CD14-positive monocyte (primary cell): ENCODE measurements at regions not wholly inside any gene's neighbourhood (a gene's known extent, or its start where the extent isn't known, plus 50 kb on each side); places are given as distances from the start of the nearest gene placed in this dataset.

ENCODE experiments used
- DNase-seq, 3 donors: peaks; one replicate each; pipeline ENCODE4 v3.0.0-alpha.2; 2011 to 2022
- H2AFZ ChIP-seq: 2 replicates; pipeline ENCODE4 v1.6.0; 2012; ENCODE audit warnings: mild to moderate bottlenecking, low read depth, low read length, inconsistent platforms; ENCODE audit not compliant: insufficient read depth, poor library complexity, severe bottlenecking
- H3K27ac ChIP-seq, 2 donors: 1 replicate in 1 of 2; 2 replicates in 1 of 2; pipeline ENCODE4 v1.5.1; 2012 to 2013; ENCODE audit warnings: low read length in 2 of 2, control low read depth in 1 of 2, inconsistent platforms in 1 of 2, low read depth in 1 of 2, mild to moderate bottlenecking in 1 of 2
- H3K27me3 ChIP-seq, 2 donors: one replicate each; pipeline versions ENCODE4 v1.6.0 to v1.6.1; 2011 to 2013; ENCODE audit warnings: low read length in 2 of 2; ENCODE audit not compliant: control insufficient read depth in 2 of 2, insufficient read depth in 2 of 2
- H3K36me3 ChIP-seq, 2 donors: replicated peaks in 1 of 2; 1 replicate in 1 of 2; 2 replicates in 1 of 2; pipeline versions ENCODE4 v1.5.1 to v1.6.1; 2012 to 2013; ENCODE audit warnings: low read length in 2 of 2, control low read depth in 1 of 2, inconsistent platforms in 1 of 2, mild to moderate bottlenecking in 1 of 2; ENCODE audit not compliant: insufficient read depth in 2 of 2, control insufficient read depth in 1 of 2
- H3K4me1 ChIP-seq, 2 donors: 1 replicate in 1 of 2; 2 replicates in 1 of 2; pipeline versions ENCODE4 v1.5.1 to v1.6.1; 2012 to 2013; ENCODE audit warnings: low read length in 2 of 2, control low read depth in 1 of 2, inconsistent platforms in 1 of 2, mild to moderate bottlenecking in 1 of 2, moderate library complexity in 1 of 2; ENCODE audit not compliant: insufficient read depth in 2 of 2, control insufficient read depth in 1 of 2
- H3K4me2 ChIP-seq: replicated peaks from 2 replicates; pipeline ENCODE3; 2012; ENCODE audit warnings: low read length, moderate library complexity, mild to moderate bottlenecking; ENCODE audit not compliant: poor library complexity, severe bottlenecking; ENCODE audit errors: extremely low read depth
- H3K4me3 ChIP-seq, 3 experiments: fragments of 200-600 bp in 1 of 3; sonication (generic) in 1 of 3; replicated peaks in 1 of 3; 1 replicate in 2 of 3; 2 replicates in 1 of 3; pipeline ENCODE4 v1.5.1; 2011 to 2013; ENCODE audit warnings: low read length in 3 of 3, mild to moderate bottlenecking in 3 of 3, control low read depth in 2 of 3, low read depth in 2 of 3, inconsistent platforms in 1 of 3, moderate library complexity in 1 of 3
- H3K79me2 ChIP-seq: 2 replicates; pipeline ENCODE4 v1.6.0; 2012; ENCODE audit warnings: mild to moderate bottlenecking, control low read depth, inconsistent platforms, low read length, moderate library complexity; ENCODE audit not compliant: insufficient read depth
- H3K9ac ChIP-seq: 2 replicates; pipeline ENCODE4 v1.6.0; 2017; ENCODE audit warnings: low read length, mild to moderate bottlenecking; ENCODE audit not compliant: insufficient read depth, poor library complexity, severe bottlenecking
- H3K9me3 ChIP-seq, 2 donors: replicated peaks in 1 of 2; 1 replicate in 1 of 2; 2 replicates in 1 of 2; pipeline versions ENCODE4 v1.5.1 to v1.6.1; 2012 to 2013; ENCODE audit warnings: low read length in 2 of 2, control low read depth in 1 of 2; ENCODE audit not compliant: control insufficient read depth in 1 of 2, insufficient read depth in 1 of 2
- H4K20me1 ChIP-seq: 2 replicates; pipeline ENCODE4 v1.6.0; 2012; ENCODE audit warnings: mild to moderate bottlenecking, low read length, control low read depth, moderate library complexity; ENCODE audit not compliant: insufficient read depth
- H3K27ac Mint-ChIP-seq, 7 donors: one replicate each; pipeline ENCODE4 v1.8.0; 2020; ENCODE audit warnings: mild to moderate bottlenecking in 7 of 7, mixed read lengths in 7 of 7, moderate library complexity in 6 of 7, inconsistent platforms in 2 of 7
- H3K27me3 Mint-ChIP-seq, 3 donors: one replicate each; pipeline ENCODE4 v1.8.0; 2021 to 2022; ENCODE audit warnings: low read depth in 3 of 3, mild to moderate bottlenecking in 3 of 3, mixed read lengths in 3 of 3, moderate library complexity in 3 of 3, inconsistent platforms in 1 of 3
- H3K36me3 Mint-ChIP-seq, 2 donors: one replicate each; pipeline ENCODE4 v1.8.0; 2020; ENCODE audit warnings: mixed read lengths in 2 of 2, inconsistent platforms in 1 of 2, mild to moderate bottlenecking in 1 of 2
- H3K4me1 Mint-ChIP-seq: one replicate; pipeline ENCODE4 v1.8.0; 2020; ENCODE audit warnings: mild to moderate bottlenecking, mixed read lengths
- H3K4me3 Mint-ChIP-seq, 2 donors: one replicate each; pipeline ENCODE4 v1.8.0; 2020; ENCODE audit warnings: mild to moderate bottlenecking in 2 of 2, mixed read lengths in 2 of 2, moderate library complexity in 1 of 2
- H3K9me3 Mint-ChIP-seq, 7 donors: one replicate each; pipeline ENCODE4 v1.8.0; 2020 to 2022; ENCODE audit warnings: mixed read lengths in 7 of 7, mild to moderate bottlenecking in 6 of 7, moderate library complexity in 6 of 7, inconsistent platforms in 2 of 7
- CTCF ChIP-seq: fragments of 200-600 bp; IDR thresholded peaks from one replicate; pipeline ENCODE4 v1.8.0; 2022; ENCODE audit warnings: antibody characterized with exemption, mild to moderate bottlenecking
- WGBS: methylation state at CpG from one replicate; pipeline ENCODE4 v1.1.5; 2013; ENCODE audit warnings: missing lambda C conversion rate; ENCODE audit not compliant: insufficient coverage; 5-methylcytosine and 5-hydroxymethylcytosine counted together
- intact Hi-C, 2 donors: fragments of 100-400 bp; cut with micrococcal nuclease; formaldehyde crosslinking; loops; one replicate each; pipeline versions ENCODE4 v1.15.0 to v1.15.1; 2023

- H3K4me1 ChIP-seq, result no peaks in the 10 kb centered on the region
- DNase-seq, result no peak
- no peak overlapping the region for H3K27ac ChIP-seq
- no peak overlapping the region for H3K9ac ChIP-seq
- TF ChIP-seq CTCF, result no peak
- H3K27me3 Mint-ChIP-seq, result peaks cover 0 to 12% (median 11%) of the 10 kb centered on the region in 3 donors
- no peak overlapping the region for H3K4me3 ChIP-seq
- no peaks in the 10 kb centered on the region for H3K27me3 ChIP-seq
- H3K27ac Mint-ChIP-seq, result no peak overlapping the region
- H3K4me2 ChIP-seq, result no peak overlapping the region
- no peaks in the 10 kb centered on the region for H3K4me1 Mint-ChIP-seq
- H3K36me3 Mint-ChIP-seq, result no peaks in the 10 kb centered on the region
- H2AFZ ChIP-seq, result no peak overlapping the region
- no peaks in the 10 kb centered on the region for H4K20me1 ChIP-seq
- H3K4me3 Mint-ChIP-seq, result no peak overlapping the region
- H3K79me2 ChIP-seq, result no peaks in the 10 kb centered on the region
- no peaks in the 10 kb centered on the region for H3K9me3 Mint-ChIP-seq
- H3K9me3 ChIP-seq, result no peaks in the 10 kb centered on the region
- 83% methylated on average over 1 of the region's 3 CpGs for WGBS
- intact Hi-C loops, result no loop called here
- no peaks in the 10 kb centered on the region for H3K36me3 ChIP-seq
Observed at GRCh38 chr14:36055681-36056225, 120.8 kb downstream of the PTCSC3 start.

DNA sequence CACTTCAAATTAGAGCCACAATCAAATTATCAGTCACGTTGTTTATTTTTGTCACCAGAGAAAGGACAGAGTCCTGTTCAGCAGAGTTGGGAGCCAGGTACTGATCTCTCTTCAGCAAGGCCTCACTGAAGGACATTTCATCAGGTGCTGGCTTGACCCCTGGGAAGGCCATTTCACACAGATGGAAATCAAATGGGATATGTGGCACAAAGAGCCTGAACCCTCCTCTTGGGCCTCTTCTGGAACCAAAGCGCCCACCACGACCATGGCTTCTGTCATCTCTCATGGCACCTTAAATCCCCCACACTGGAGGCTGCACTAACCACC, 121.5 kb downstream of the PTCSC3 start:
- no peak for DNase-seq
- no peak overlapping the region for H3K9ac ChIP-seq
- intact Hi-C loops, result no loop called here
- H3K27ac Mint-ChIP-seq, result no peak overlapping the region
- no peak overlapping the region for H3K4me3 Mint-ChIP-seq
- no peaks in the 10 kb centered on the region for H3K9me3 ChIP-seq
- H3K4me1 Mint-ChIP-seq, result no peaks in the 10 kb centered on the region
- H3K4me3 ChIP-seq, result no peak overlapping the region
- H3K9me3 Mint-ChIP-seq, result no peaks in the 10 kb centered on the region
- H2AFZ ChIP-seq, result no peak overlapping the region
- no peaks in the 10 kb centered on the region for H3K36me3 Mint-ChIP-seq
- peaks cover 0 to 16% (median 11%) of the 10 kb centered on the region in 3 donors for H3K27me3 Mint-ChIP-seq
- H3K4me1 ChIP-seq, result no peaks in the 10 kb centered on the region
- 79% methylated on average over 3 of the region's 3 CpGs for WGBS
- no peaks in the 10 kb centered on the region for H3K27me3 ChIP-seq
- TF ChIP-seq CTCF, result no peak
- H3K36me3 ChIP-seq, result no peaks in the 10 kb centered on the region
- no peak overlapping the region for H3K27ac ChIP-seq
- no peaks in the 10 kb centered on the region for H4K20me1 ChIP-seq
- H3K79me2 ChIP-seq, result no peaks in the 10 kb centered on the region
- no peak overlapping the region for H3K4me2 ChIP-seq
